ENCODE measurements at regions not wholly inside any gene's neighbourhood (a gene's known extent, or its start where the extent isn't known, plus 50 kb on each side); places are given as distances from the start of the nearest gene placed in this dataset.

- no peak overlapping the region for H3K4me3 ChIP-seq (ENCODE audit: low read length)
- Mint-ChIP-seq H3K36me3 (ENCODE audit: low read depth) (no peaks in the 10 kb centered on the region), H3K27ac (no peak overlapping the region), H3K27me3 (peaks cover 4% of the 10 kb centered on the region), H3K9me3 (no peaks in the 10 kb centered on the region), H3K4me1 (ENCODE audit: low read depth) (no peaks in the 10 kb centered on the region), H3K4me3 (no peak overlapping the region)
- ChIA-PET POLR2A (no interaction called here), CTCF (no interaction called here)
- no peak overlapping the region for H3K27ac ChIP-seq (ENCODE audit: low read depth in 1 of 2, low read length in 2 of 2)
- intact Hi-C loops (cut with DNase I, micrococcal nuclease): no loop called here
- no peaks in the 10 kb centered on the region for H3K27me3 ChIP-seq (ENCODE audit: control insufficient read depth in 1 of 2, insufficient read depth in 2 of 2, low read length in 2 of 2)
- no peak for TF ChIP-seq CTCF (IDR thresholded peaks at IDR 0.05)
- no peaks in the 10 kb centered on the region for H3K9me3 ChIP-seq (ENCODE audit: control insufficient read depth in 1 of 2, insufficient read depth in 1 of 2, low read length in 2 of 2)
- no peaks in the 10 kb centered on the region for H3K4me1 ChIP-seq (ENCODE audit: insufficient read depth, low read length)
- DNase-seq: no peak
- no peaks in the 10 kb centered on the region for H3K36me3 ChIP-seq (ENCODE audit: insufficient read depth, low read length)
- no peak for ATAC-seq (ENCODE audit: poor library complexity)
Observed at GRCh38 chr3:152714507-152714906, 120.4 kb upstream of the P2RY1 start.

GRCh38 chr3:152717252-152717651, 117.7 kb upstream of the P2RY1 start:
- ChIA-PET CTCF (no interaction called here), POLR2A (no interaction called here)
- H3K36me3 Mint-ChIP-seq (ENCODE audit: low read depth): no peaks in the 10 kb centered on the region
- Histone ChIP-seq H3K36me3 (ENCODE audit: insufficient read depth, low read length) (no peaks in the 10 kb centered on the region), H3K4me1 (ENCODE audit: insufficient read depth, low read length) (no peaks in the 10 kb centered on the region), H3K9me3 (ENCODE audit: control insufficient read depth in 1 of 2, insufficient read depth in 1 of 2, low read length in 2 of 2) (no peaks in the 10 kb centered on the region), H3K4me3 (ENCODE audit: low read length) (no peak overlapping the region), H3K27ac (ENCODE audit: low read depth in 1 of 2, low read length in 2 of 2) (no peak overlapping the region), H3K27me3 (ENCODE audit: control insufficient read depth in 1 of 2, insufficient read depth in 2 of 2, low read length in 2 of 2) (no peaks in the 10 kb centered on the region)
- no peaks in the 10 kb centered on the region for H3K9me3 Mint-ChIP-seq
- H3K27ac Mint-ChIP-seq: no peak overlapping the region
- no peak overlapping the region for H3K4me3 Mint-ChIP-seq
- no peak for ATAC-seq (ENCODE audit: poor library complexity)
- H3K4me1 Mint-ChIP-seq (ENCODE audit: low read depth): no peaks in the 10 kb centered on the region
- peaks cover 12% of the 10 kb centered on the region for H3K27me3 Mint-ChIP-seq
- DNase-seq: no peak
- intact Hi-C loops (cut with DNase I, micrococcal nuclease): no loop called here
- no peak for TF ChIP-seq CTCF (IDR thresholded peaks at IDR 0.05)

GRCh38 chr3:152718810-152719209, 116.1 kb upstream of the P2RY1 start:
- peaks cover 19% of the 10 kb centered on the region for H3K27me3 Mint-ChIP-seq

More at GRCh38 chr3:152718810-152719209, 116.1 kb upstream of the P2RY1 start:
- Histone ChIP-seq H3K9me3 (ENCODE audit: control insufficient read depth in 1 of 2, insufficient read depth in 1 of 2, low read length in 2 of 2) (no peaks in the 10 kb centered on the region), H3K4me3 (ENCODE audit: low read length) (no peak overlapping the region), H3K27me3 (ENCODE audit: control insufficient read depth in 1 of 2, insufficient read depth in 2 of 2, low read length in 2 of 2) (no peaks in the 10 kb centered on the region), H3K4me1 (ENCODE audit: insufficient read depth, low read length) (no peaks in the 10 kb centered on the region), H3K36me3 (ENCODE audit: insufficient read depth, low read length) (no peaks in the 10 kb centered on the region), H3K27ac (ENCODE audit: low read depth in 1 of 2, low read length in 2 of 2) (no peak overlapping the region)
- Mint-ChIP-seq H3K9me3 (no peaks in the 10 kb centered on the region), H3K4me3 (no peak overlapping the region), H3K36me3 (ENCODE audit: low read depth) (no peaks in the 10 kb centered on the region), H3K4me1 (ENCODE audit: low read depth) (no peaks in the 10 kb centered on the region), H3K27ac (no peak overlapping the region)
- ChIA-PET POLR2A (no interaction called here), CTCF (no interaction called here)
- no peak for TF ChIP-seq CTCF (IDR thresholded peaks at IDR 0.05)
- no peak for DNase-seq
- no peak for ATAC-seq (ENCODE audit: poor library complexity)
- intact Hi-C loops (cut with DNase I, micrococcal nuclease): no loop called here

Data from CD4-positive, alpha-beta T cell (primary cell).